ENCODE measurements at regions not wholly inside any gene's neighbourhood (a gene's known extent, or its start where the extent isn't known, plus 50 kb on each side); places are given as distances from the start of the nearest gene placed in this dataset.
A peak's percentile ranks its signal among the peaks of the same experiment; 100 is the strongest.

DNA sequence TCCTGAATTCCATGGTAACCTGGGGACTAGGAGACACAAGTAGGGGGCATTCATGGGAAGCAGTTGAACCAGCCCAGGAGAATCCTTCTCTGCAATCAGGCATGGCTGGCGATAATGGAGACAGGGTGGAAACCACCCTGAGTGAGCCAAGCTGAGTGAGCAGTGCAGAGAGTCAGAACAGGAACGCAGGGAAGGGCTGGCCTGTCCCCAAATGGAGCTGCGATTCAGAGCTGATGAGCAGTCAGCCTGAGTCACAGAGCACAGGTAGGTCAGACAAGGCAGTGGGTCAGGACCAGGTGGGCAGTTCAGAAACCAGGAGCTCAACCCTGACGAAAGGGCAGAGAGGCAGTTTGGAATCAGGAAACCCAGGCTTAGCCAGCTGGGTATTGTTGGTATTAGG, 129.0 kb downstream of the BTC start:
- peaks cover 46% of the 10 kb centered on the region for H3K4me1 Mint-ChIP-seq
- POLR2A ChIA-PET = no interaction called here
- DNase-seq (ENCODE audit: low spot score) = no peak
- H3K36me3 Mint-ChIP-seq = no peaks in the 10 kb centered on the region
- CTCF ChIA-PET = interaction anchor here (1.1 kb wide), 1 partner anchor 10 kb away, joined by 5 read pairs; no protein-coding TSS in a partner anchor
- no peaks in the 10 kb centered on the region for H3K27me3 Mint-ChIP-seq (ENCODE audit: low read depth)
- H3K27ac Mint-ChIP-seq = 0 out of 2 replicates have a peak overlapping the region, but pooled peaks have one; percentile 17
- no peak overlapping the region for H3K4me3 Mint-ChIP-seq
- no peaks in the 10 kb centered on the region for H3K9me3 Mint-ChIP-seq
- ATAC-seq = no peak
- no peak for TF ChIP-seq KAT7 (CRISPR knock-in tag; IDR thresholded peaks at IDR 0.05; ENCODE audit: borderline replicate concordance)
- TF ChIP-seq AFF4 (CRISPR knock-in tag; IDR thresholded peaks at IDR 0.05; ENCODE audit: borderline replicate concordance) = no peak
- no peak for TF ChIP-seq ZNF121 (CRISPR knock-in tag; IDR thresholded peaks at IDR 0.05)
- TF ChIP-seq, protein P1, sequence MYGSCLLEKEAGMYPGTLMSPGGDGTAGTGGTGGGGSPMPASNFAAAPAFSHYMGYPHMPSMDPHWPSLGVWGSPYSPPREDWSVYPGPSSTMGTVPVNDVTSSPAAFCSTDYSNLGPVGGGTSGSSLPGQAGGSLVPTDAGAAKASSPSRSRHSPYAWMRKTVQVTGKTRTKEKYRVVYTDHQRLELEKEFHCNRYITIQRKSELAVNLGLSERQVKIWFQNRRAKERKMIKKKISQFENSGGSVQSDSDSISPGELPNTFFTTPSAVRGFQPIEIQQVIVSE (CRISPR knock-in tag; IDR thresholded peaks at IDR 0.05; ENCODE audit: borderline replicate concordance) = no peak
- no peak for TF ChIP-seq MAX (CRISPR knock-in tag; IDR thresholded peaks at IDR 0.05)
- no peak for TF ChIP-seq GTF2I (CRISPR knock-in tag; conservative IDR thresholded peaks at IDR 0.05)
- no peak for TF ChIP-seq NR1H2 (CRISPR knock-in tag; IDR thresholded peaks at IDR 0.05)
- TF ChIP-seq, protein P2, sequence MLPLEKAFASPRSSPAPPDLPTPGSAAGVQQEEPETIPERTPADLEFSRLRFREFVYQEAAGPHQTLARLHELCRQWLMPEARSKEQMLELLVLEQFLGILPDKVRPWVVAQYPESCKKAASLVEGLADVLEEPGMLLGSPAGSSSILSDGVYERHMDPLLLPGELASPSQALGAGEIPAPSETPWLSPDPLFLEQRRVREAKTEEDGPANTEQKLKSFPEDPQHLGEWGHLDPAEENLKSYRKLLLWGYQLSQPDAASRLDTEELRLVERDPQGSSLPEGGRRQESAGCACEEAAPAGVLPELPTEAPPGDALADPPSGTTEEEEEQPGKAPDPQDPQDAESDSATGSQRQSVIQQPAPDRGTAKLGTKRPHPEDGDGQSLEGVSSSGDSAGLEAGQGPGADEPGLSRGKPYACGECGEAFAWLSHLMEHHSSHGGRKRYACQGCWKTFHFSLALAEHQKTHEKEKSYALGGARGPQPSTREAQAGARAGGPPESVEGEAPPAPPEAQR (CRISPR knock-in tag; IDR thresholded peaks at IDR 0.05) = no peak
- TF ChIP-seq FOXK1 (CRISPR knock-in tag; IDR thresholded peaks at IDR 0.05) = no peak
- no peak for TF ChIP-seq MXD4 (CRISPR knock-in tag; IDR thresholded peaks at IDR 0.05; ENCODE audit: borderline replicate concordance)
- TF ChIP-seq CREM (CRISPR knock-in tag; IDR thresholded peaks at IDR 0.05) = no peak
- TF ChIP-seq ATF6 (CRISPR knock-in tag; IDR thresholded peaks at IDR 0.05) = no peak
- TF ChIP-seq, protein P3, sequence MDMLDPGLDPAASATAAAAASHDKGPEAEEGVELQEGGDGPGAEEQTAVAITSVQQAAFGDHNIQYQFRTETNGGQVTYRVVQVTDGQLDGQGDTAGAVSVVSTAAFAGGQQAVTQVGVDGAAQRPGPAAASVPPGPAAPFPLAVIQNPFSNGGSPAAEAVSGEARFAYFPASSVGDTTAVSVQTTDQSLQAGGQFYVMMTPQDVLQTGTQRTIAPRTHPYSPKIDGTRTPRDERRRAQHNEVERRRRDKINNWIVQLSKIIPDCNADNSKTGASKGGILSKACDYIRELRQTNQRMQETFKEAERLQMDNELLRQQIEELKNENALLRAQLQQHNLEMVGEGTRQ (CRISPR knock-in tag; IDR thresholded peaks at IDR 0.05) = no peak
- no peak for TF ChIP-seq CBFB (CRISPR knock-in tag; IDR thresholded peaks at IDR 0.05; ENCODE audit: low read depth)
- TF ChIP-seq, protein P4, sequence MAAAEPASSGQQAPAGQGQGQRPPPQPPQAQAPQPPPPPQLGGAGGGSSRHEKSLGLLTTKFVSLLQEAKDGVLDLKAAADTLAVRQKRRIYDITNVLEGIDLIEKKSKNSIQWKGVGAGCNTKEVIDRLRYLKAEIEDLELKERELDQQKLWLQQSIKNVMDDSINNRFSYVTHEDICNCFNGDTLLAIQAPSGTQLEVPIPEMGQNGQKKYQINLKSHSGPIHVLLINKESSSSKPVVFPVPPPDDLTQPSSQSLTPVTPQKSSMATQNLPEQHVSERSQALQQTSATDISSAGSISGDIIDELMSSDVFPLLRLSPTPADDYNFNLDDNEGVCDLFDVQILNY (CRISPR knock-in tag; IDR thresholded peaks at IDR 0.05) = no peak
- TF ChIP-seq ZNF416 (CRISPR knock-in tag; IDR thresholded peaks at IDR 0.05) = no peak
- no peak for TF ChIP-seq MYBL2 (CRISPR knock-in tag; IDR thresholded peaks at IDR 0.05)
